Left ventricle myocardium inferior (tissue), 1 donor: ENCODE measurements at regions not wholly inside any gene's neighbourhood (a gene's known extent, or its start where the extent isn't known, plus 50 kb on each side); places are given as distances from the start of the nearest gene placed in this dataset.

Experiments used
- DNase-seq: peaks from one replicate; pipeline ENCODE4 v3.0.0-alpha.2; 2020
- H3K27ac ChIP-seq: fragments of 200-600 bp; replicated peaks from 2 replicates; pipeline ENCODE4 v1.8.0; 2021
- H3K27me3 ChIP-seq: fragments of 200-600 bp; 2 replicates; pipeline ENCODE4 v1.8.0; 2021; ENCODE audit warnings: low read depth
- H3K36me3 ChIP-seq: fragments of 200-600 bp; 2 replicates; pipeline ENCODE4 v1.8.0; 2021
- H3K4me1 ChIP-seq: fragments of 200-600 bp; 2 replicates; pipeline ENCODE4 v1.8.0; 2021
- H3K4me3 ChIP-seq: fragments of 200-600 bp; 2 replicates; pipeline ENCODE4 v1.8.0; 2021; ENCODE audit warnings: mild to moderate bottlenecking, moderate library complexity
- H3K9me3 ChIP-seq: fragments of 200-600 bp; replicated peaks from 2 replicates; pipeline ENCODE4 v1.8.0; 2021
- intact Hi-C: fragments of 100-400 bp; cut with micrococcal nuclease; formaldehyde crosslinking; loops from one replicate; pipeline ENCODE4 v1.11.0; 2022
- TF ChIP-seq, protein P1 (sequence below): fragments of 200-600 bp; IDR thresholded peaks from 2 replicates; pipeline ENCODE4 v1.8.0; 2021; ENCODE audit warnings: antibody characterized with exemption, mild to moderate bottlenecking, borderline replicate concordance
- donor health status: DM: no; HTN: yes; CAD: no; lungs with severe emphysema.

DNA sequence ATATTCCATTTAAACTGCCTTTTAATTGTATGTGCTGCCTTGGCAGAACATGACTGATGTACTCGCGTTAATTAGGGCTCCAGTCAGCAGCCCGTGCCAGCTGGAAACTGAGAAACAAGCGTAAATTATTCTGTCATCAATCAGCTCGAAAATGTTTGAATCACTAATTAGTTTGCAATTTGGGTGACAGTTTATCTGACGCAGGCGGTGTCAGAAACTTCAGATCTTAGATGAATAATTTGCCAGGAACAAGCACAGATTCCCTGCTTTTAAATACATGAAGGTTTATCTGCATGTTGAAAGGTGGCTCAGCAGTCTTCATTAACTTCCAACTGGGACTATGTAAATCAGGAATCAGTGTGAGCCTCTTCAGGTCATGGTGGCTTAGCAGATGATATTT, 176.0 kb upstream of the TLE4 start:
- TF ChIP-seq, protein P1, sequence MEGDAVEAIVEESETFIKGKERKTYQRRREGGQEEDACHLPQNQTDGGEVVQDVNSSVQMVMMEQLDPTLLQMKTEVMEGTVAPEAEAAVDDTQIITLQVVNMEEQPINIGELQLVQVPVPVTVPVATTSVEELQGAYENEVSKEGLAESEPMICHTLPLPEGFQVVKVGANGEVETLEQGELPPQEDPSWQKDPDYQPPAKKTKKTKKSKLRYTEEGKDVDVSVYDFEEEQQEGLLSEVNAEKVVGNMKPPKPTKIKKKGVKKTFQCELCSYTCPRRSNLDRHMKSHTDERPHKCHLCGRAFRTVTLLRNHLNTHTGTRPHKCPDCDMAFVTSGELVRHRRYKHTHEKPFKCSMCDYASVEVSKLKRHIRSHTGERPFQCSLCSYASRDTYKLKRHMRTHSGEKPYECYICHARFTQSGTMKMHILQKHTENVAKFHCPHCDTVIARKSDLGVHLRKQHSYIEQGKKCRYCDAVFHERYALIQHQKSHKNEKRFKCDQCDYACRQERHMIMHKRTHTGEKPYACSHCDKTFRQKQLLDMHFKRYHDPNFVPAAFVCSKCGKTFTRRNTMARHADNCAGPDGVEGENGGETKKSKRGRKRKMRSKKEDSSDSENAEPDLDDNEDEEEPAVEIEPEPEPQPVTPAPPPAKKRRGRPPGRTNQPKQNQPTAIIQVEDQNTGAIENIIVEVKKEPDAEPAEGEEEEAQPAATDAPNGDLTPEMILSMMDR = no peak
- Histone ChIP-seq H3K4me3 (no peak overlapping the region), H3K27ac (no peak overlapping the region), H3K9me3 (no peaks in the 10 kb centered on the region), H3K4me1 (no peaks in the 10 kb centered on the region), H3K27me3 (peaks cover 5% of the 10 kb centered on the region), H3K36me3 (no peaks in the 10 kb centered on the region)
- no peak for DNase-seq
- intact Hi-C loops = no loop called here

DNA sequence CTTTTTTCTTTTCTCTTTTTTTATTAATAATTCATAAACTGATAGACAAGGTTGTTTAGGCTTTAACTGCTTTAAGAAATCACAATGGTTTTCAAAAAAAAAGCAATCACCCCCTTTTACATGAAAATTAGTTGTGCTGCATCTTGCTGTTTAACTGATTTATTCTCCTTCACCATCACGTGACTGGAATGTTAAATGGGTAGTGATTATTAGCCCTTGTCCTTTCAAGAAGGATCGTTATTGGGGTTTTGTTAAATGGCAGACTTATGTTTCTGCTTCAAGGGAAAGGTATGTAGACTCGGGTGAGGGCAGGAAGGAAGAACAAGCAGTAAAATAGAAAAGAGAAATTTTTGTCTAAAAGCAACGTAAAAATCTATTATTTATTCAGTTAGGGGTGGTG, 175.6 kb upstream of the TLE4 start:
- no peaks in the 10 kb centered on the region for H3K9me3 ChIP-seq
- no peaks in the 10 kb centered on the region for H3K36me3 ChIP-seq
- H3K27ac ChIP-seq = no peak overlapping the region
- intact Hi-C loops = no loop called here
- TF ChIP-seq, protein P1 = no peak
- no peak overlapping the region for H3K4me3 ChIP-seq
- DNase-seq = no peak
- no peaks in the 10 kb centered on the region for H3K4me1 ChIP-seq
- peaks cover 5% of the 10 kb centered on the region for H3K27me3 ChIP-seq

DNA sequence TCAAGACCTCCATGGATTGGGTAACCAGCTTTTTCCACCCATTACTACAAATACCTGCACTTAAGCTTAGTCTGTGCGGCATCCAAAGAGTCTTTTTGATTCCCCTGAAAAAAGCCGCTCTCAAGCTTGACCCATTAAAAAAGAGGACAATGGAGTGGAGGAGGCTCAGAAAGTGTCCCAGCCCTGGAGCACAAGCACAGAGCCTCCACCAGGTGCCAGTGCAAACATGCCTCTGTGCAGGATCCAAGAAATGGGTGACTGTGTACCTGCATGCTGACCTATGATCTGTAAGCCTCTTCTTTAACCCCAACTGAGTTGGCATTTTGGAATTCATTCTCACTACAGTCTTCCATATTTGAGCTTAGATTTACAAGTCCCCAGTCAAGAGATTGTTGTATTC, 168.3 kb upstream of the TLE4 start:
- H3K4me3 ChIP-seq = no peak overlapping the region
- TF ChIP-seq, protein P1 = no peak
- H3K36me3 ChIP-seq = no peaks in the 10 kb centered on the region
- no peaks in the 10 kb centered on the region for H3K27me3 ChIP-seq
- no peak overlapping the region for H3K27ac ChIP-seq
- no peaks in the 10 kb centered on the region for H3K4me1 ChIP-seq
- intact Hi-C loops = no loop called here
- no peak for DNase-seq
- no peaks in the 10 kb centered on the region for H3K9me3 ChIP-seq

DNA sequence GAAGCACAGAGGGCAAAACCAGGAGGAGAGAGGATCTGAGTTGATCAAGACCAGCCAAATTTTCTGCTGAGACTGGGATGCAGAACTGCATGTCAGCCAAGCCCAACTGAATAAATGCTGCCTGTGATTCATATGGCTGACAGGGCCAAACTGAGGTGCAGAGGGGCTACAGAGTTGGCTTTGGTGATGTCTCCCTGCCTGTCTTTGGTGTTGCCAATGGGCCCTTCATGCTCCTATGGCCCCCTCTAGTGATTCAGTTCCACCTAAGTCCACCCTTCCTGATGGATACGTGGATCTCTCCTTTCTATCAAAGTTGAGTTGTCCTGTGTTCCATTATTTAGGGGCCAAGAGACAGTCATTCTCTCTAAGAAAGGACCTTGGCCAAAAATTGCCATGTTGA, 163.6 kb upstream of the TLE4 start:
- H3K4me3 ChIP-seq = no peak overlapping the region
- H3K4me1 ChIP-seq = no peaks in the 10 kb centered on the region
- no peaks in the 10 kb centered on the region for H3K9me3 ChIP-seq
- no peak for DNase-seq
- TF ChIP-seq, protein P1 = no peak
- no peaks in the 10 kb centered on the region for H3K36me3 ChIP-seq
- H3K27me3 ChIP-seq = no peaks in the 10 kb centered on the region
- intact Hi-C loops = no loop called here
- no peak overlapping the region for H3K27ac ChIP-seq

DNA sequence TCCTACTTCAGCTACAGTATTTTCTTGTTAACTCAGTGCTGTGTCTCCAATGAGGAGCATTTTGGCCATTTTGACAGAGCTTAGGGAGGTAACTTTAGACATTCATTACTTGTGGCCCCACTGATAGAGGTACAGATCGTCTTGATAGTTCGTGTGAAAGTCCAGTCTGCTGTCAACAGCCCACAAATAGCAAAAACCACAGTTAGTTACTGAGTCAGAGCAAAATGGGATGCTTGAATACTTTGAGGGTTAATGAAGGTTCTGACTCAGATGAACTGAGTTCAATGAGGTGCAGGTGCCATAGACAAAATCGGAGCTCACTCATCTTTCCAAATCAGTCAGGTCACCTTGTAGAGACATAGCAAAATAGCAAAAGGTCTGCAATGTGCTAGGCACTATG, 163.1 kb upstream of the TLE4 start:
- no peaks in the 10 kb centered on the region for H3K27me3 ChIP-seq
- H3K36me3 ChIP-seq = no peaks in the 10 kb centered on the region
- H3K4me1 ChIP-seq = no peaks in the 10 kb centered on the region
- H3K27ac ChIP-seq = no peak overlapping the region
- intact Hi-C loops = no loop called here
- H3K9me3 ChIP-seq = no peaks in the 10 kb centered on the region
- DNase-seq = no peak
- no peak overlapping the region for H3K4me3 ChIP-seq
- TF ChIP-seq, protein P1 = no peak
